HepG2 (cell line): ENCODE measurements at regions not wholly inside any gene's neighbourhood (a gene's known extent, or its start where the extent isn't known, plus 50 kb on each side); places are given as distances from the start of the nearest gene placed in this dataset.

Experiments
- ATF7 ChIP-seq, 2 experiments: fragments of 450-650 bp in 1 of 2; sonication (generic) in 1 of 2; formaldehyde crosslinking in 1 of 2; IDR thresholded peaks; 2 replicates each; pipeline versions ENCODE4 v1.4.0 to v1.6.1; 2016 to 2020; ENCODE audit warnings: antibody characterized with exemption in 1 of 2, mild to moderate bottlenecking in 1 of 2, missing genetic modification reagents in 1 of 2
- ATF7-NPFF ChIP-seq: sonication (generic); formaldehyde crosslinking; IDR thresholded peaks from 2 replicates; pipeline ENCODE4 v1.8.1; 2023; ENCODE audit warnings: mild to moderate bottlenecking, low read depth, missing genetic modification reagents, moderate library complexity
- CTCF ChIP-seq: sonication (generic); formaldehyde crosslinking; IDR thresholded peaks from 2 replicates; pipeline ENCODE4 v1.5.0; 2020; ENCODE audit warnings: mild to moderate bottlenecking, missing genetic modification reagents, moderate library complexity
- ERF ChIP-seq: IDR thresholded peaks from 2 replicates; pipeline ENCODE4 v1.6.1; 2018; ENCODE audit warnings: missing biosample characterization, missing genetic modification reagents
- GTF3A ChIP-seq: sonication (generic); formaldehyde crosslinking; conservative IDR thresholded peaks from 2 replicates; pipeline ENCODE4 v1.4.0; 2020; ENCODE audit warnings: mild to moderate bottlenecking, missing genetic modification reagents
- KDM5A ChIP-seq: fragments of 200-600 bp; sonication (generic); IDR thresholded peaks from 2 replicates; pipeline ENCODE4 v1.7.0; 2018; ENCODE audit warnings: antibody characterized with exemption, mild to moderate bottlenecking, low read length, borderline replicate concordance
- POLR2A ChIP-seq, 2 experiments: IDR thresholded peaks; 2 replicates each; pipeline ENCODE4 v1.6.1; 2011; ENCODE audit warnings: low read depth in 2 of 2, low read length in 2 of 2, mild to moderate bottlenecking in 1 of 2, moderate library complexity in 1 of 2; ENCODE audit not compliant: insufficient read depth in 1 of 2
- POLR2AphosphoS2 ChIP-seq: IDR thresholded peaks from 2 replicates; pipeline ENCODE4 v1.6.1; 2011; ENCODE audit warnings: low read depth, low read length, improper control_type of control experiment
- POLR2AphosphoS5 ChIP-seq: IDR thresholded peaks from 2 replicates; pipeline ENCODE4 v1.6.1; 2012; ENCODE audit warnings: low read depth, low read length
- REXO4 ChIP-seq: sonication (generic); formaldehyde crosslinking; IDR thresholded peaks from 2 replicates; pipeline ENCODE4 v1.8.0; 2022; ENCODE audit warnings: missing genetic modification reagents, mild to moderate bottlenecking, borderline replicate concordance
- SMARCC2 ChIP-seq: fragments of 450-650 bp; IDR thresholded peaks from 2 replicates; pipeline ENCODE4 v1.6.1; 2017; ENCODE audit warnings: antibody characterized with exemption, mild to moderate bottlenecking
- YY1 ChIP-seq: IDR thresholded peaks from 2 replicates; pipeline ENCODE4 v1.6.1; 2011; ENCODE audit warnings: low read length, low read depth, moderate library complexity, mild to moderate bottlenecking; ENCODE audit not compliant: insufficient read depth, insufficient replicate concordance

GRCh38 chr14:95776798-95777534 lies 63.0 kb upstream of the TCL1A start:
- TF ChIP-seq YY1 (no peak), POLR2A (IDR thresholded peaks at IDR 0.05; ENCODE audit: insufficient read depth in 1 of 2, low read depth in 2 of 2, low read length in 2 of 2) (no peak), ATF7 (IDR thresholded peaks at IDR 0.05) (no peak), ATF7 (CRISPR knock-in tag; IDR thresholded peaks at IDR 0.05) (no peak), POLR2AphosphoS2 (no peak), POLR2AphosphoS5 (no peak), KDM5A (no peak), REXO4 (CRISPR knock-in tag) (no peak), CTCF (CRISPR knock-in tag) (no peak), ERF (CRISPR knock-in tag) (no peak), GTF3A (no peak), SMARCC2 (no peak), ATF7-NPFF (no peak)
